ENCODE measurements at regions not wholly inside any gene's neighbourhood (a gene's known extent, or its start where the extent isn't known, plus 50 kb on each side); places are given as distances from the start of the nearest gene placed in this dataset.

DNA sequence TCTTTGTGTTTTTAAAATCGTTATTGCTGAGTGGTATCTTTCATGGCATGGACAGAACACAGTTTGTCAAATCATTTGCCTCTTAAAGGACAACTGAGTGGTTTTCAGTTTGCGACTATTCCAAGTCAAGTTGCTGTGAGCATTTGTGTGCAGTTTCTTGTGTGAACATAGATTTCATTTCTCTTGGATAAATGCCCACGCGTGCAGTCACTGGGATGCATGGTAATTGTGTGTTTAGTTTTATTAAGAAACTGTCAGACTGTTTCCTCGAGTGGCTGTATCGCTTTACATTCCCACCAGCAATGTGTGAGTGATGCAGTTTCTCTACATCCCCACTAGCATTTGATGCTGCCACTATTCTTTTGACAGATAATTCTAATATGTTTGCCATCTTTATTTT, 154.0 kb upstream of the ARL4C start:
- intact Hi-C loops (cut with DNase I): no loop called here
- TF ChIP-seq, protein P1, sequence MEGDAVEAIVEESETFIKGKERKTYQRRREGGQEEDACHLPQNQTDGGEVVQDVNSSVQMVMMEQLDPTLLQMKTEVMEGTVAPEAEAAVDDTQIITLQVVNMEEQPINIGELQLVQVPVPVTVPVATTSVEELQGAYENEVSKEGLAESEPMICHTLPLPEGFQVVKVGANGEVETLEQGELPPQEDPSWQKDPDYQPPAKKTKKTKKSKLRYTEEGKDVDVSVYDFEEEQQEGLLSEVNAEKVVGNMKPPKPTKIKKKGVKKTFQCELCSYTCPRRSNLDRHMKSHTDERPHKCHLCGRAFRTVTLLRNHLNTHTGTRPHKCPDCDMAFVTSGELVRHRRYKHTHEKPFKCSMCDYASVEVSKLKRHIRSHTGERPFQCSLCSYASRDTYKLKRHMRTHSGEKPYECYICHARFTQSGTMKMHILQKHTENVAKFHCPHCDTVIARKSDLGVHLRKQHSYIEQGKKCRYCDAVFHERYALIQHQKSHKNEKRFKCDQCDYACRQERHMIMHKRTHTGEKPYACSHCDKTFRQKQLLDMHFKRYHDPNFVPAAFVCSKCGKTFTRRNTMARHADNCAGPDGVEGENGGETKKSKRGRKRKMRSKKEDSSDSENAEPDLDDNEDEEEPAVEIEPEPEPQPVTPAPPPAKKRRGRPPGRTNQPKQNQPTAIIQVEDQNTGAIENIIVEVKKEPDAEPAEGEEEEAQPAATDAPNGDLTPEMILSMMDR (IDR thresholded peaks at IDR 0.05): no peak
- no peak overlapping the region for H3K9ac ChIP-seq (ENCODE audit: low read depth in 2 of 2, low read length in 2 of 2)
- H3K9me3 ChIP-seq: no peaks in the 10 kb centered on the region
- no peak for DNase-seq
- H3K27ac ChIP-seq: no peak overlapping the region
- no peak overlapping the region for H3K4me3 ChIP-seq
- no peaks in the 10 kb centered on the region for H3K27me3 ChIP-seq
- no peaks in the 10 kb centered on the region for H3K36me3 ChIP-seq
- no peaks in the 10 kb centered on the region for H3K4me1 ChIP-seq

DNA sequence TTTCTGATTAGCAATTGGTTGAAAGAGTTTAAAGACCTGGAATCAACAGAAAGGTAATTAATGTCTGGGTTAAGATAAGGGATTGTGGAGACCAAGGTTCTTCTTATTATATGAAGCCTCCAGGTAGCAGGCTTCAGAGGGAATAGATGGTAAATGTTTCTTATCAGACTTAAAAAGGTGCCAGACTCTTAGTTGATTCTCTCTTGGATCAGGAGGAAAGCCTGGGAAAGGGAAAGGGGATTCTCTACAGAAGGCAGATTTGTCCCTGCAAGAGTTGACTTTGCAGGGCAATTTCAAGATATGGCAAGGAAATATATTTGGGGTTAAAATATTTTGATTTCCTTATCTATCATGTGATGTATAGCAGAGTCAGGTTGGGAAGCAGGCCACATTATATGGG, 153.1 kb upstream of the ARL4C start:
- Histone ChIP-seq H3K4me1 (no peaks in the 10 kb centered on the region), H3K4me3 (no peak overlapping the region), H3K36me3 (no peaks in the 10 kb centered on the region), H3K27ac (no peak overlapping the region), H3K9me3 (no peaks in the 10 kb centered on the region), H3K27me3 (no peaks in the 10 kb centered on the region), H3K9ac (ENCODE audit: low read depth in 2 of 2, low read length in 2 of 2) (no peak overlapping the region)
- DNase-seq: no peak
- TF ChIP-seq, protein P1 (IDR thresholded peaks at IDR 0.05): no peak
- intact Hi-C loops (cut with DNase I): no loop called here

DNA sequence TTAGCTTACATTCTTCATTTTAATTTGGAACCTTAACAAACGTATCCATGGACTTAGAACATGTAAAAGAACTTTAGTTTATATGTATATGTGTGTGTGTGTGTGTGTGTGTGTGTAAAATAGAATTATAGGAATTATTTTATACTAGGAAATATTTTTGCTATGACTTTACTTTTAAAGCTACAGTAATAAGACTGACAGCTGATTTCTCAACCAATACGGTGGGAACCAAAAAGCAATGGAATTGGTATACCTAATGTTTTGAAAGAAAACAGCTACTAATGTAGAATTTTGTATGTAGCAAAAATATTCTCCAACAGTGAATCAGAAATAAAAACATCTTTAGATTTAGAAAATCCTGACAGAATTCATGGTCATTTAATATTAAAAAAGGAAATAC, 146.5 kb upstream of the ARL4C start:
- intact Hi-C loops (cut with DNase I): no loop called here
- H3K36me3 ChIP-seq: no peaks in the 10 kb centered on the region
- H3K4me1 ChIP-seq: no peaks in the 10 kb centered on the region
- DNase-seq: no peak
- H3K9me3 ChIP-seq: no peaks in the 10 kb centered on the region
- H3K27me3 ChIP-seq: no peaks in the 10 kb centered on the region
- no peak overlapping the region for H3K27ac ChIP-seq
- H3K4me3 ChIP-seq: no peak overlapping the region
- no peak overlapping the region for H3K9ac ChIP-seq (ENCODE audit: low read depth in 2 of 2, low read length in 2 of 2)
- TF ChIP-seq, protein P1 (IDR thresholded peaks at IDR 0.05): no peak

DNA sequence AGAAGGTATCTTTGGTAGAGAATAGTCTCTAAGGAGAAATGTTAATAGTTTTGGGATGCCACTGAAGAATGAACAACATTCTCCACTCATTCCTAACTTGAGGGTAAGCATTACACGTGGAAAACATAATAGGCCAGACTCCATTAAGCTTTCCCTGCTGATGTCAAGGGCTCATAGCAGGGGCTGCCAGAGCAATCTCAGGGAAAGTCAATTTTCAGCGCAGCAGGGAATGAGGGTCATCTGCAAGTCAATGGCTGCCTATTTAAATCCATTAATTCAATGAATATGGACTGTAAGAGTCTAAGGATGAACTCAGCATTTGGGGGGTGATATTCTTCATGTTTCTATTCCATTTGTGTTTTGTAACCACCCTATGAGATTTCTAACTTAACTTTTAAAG, 144.2 kb upstream of the ARL4C start:
- Histone ChIP-seq H3K9me3 (no peaks in the 10 kb centered on the region), H3K36me3 (no peaks in the 10 kb centered on the region), H3K4me3 (no peak overlapping the region), H3K9ac (ENCODE audit: low read depth in 2 of 2, low read length in 2 of 2) (no peak overlapping the region), H3K27ac (no peak overlapping the region), H3K4me1 (no peaks in the 10 kb centered on the region), H3K27me3 (no peaks in the 10 kb centered on the region)
- no peak for DNase-seq
- TF ChIP-seq, protein P1 (IDR thresholded peaks at IDR 0.05): no peak
- intact Hi-C loops (cut with DNase I): no loop called here

DNA sequence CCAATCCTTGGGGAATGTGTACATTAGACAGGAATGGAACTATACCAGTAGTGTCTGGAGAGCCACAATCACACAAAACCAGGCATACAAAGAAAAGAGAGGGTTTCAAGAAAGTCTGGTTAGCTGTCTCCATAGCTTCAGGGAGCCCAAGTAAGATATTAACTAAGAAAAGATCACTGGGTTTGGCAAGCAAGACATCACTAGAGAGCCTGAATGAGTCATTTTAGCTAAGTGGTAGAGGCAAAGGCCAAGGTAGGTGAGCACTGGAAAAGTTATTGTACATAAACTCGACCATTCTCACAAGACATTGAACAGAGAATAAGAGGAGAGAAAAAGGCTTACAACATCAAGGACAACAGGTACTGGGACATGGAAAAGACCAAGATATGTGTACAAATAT, 143.8 kb upstream of the ARL4C start:
- Histone ChIP-seq H3K27ac (no peak overlapping the region), H3K4me1 (no peaks in the 10 kb centered on the region), H3K9ac (ENCODE audit: low read depth in 2 of 2, low read length in 2 of 2) (no peak overlapping the region), H3K4me3 (no peak overlapping the region), H3K36me3 (no peaks in the 10 kb centered on the region), H3K9me3 (no peaks in the 10 kb centered on the region), H3K27me3 (no peaks in the 10 kb centered on the region)
- TF ChIP-seq, protein P1 (IDR thresholded peaks at IDR 0.05): no peak
- intact Hi-C loops (cut with DNase I): no loop called here
- no peak for DNase-seq

DNA sequence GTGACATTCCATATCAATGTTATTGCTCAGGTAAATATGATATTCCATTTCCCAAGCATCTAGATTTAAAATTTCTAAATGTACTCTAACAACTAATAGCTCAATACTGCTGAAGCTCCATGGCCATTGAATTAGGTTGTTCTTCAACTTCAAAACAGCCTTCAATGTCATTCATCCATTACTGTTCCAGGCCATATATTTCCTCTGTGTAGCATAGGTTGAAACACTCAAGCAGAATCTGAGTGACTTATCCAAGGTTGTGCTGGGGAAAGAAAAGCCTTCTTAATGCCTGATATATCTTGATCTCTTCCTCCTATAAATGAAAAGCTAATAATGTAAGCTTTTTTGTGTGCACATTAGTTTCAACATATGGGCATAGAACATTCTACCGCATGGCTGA, 142.1 kb upstream of the ARL4C start:
- no peaks in the 10 kb centered on the region for H3K27me3 ChIP-seq
- H3K36me3 ChIP-seq: no peaks in the 10 kb centered on the region
- intact Hi-C loops (cut with DNase I): no loop called here
- no peaks in the 10 kb centered on the region for H3K4me1 ChIP-seq
- H3K9ac ChIP-seq (ENCODE audit: low read depth in 2 of 2, low read length in 2 of 2): no peak overlapping the region
- no peak overlapping the region for H3K4me3 ChIP-seq
- TF ChIP-seq, protein P1 (IDR thresholded peaks at IDR 0.05): no peak
- no peak for DNase-seq
- H3K27ac ChIP-seq: no peak overlapping the region
- H3K9me3 ChIP-seq: no peaks in the 10 kb centered on the region
